HUES48 (cell line): ENCODE measurements at regions not wholly inside any gene's neighbourhood (a gene's known extent, or its start where the extent isn't known, plus 50 kb on each side); places are given as distances from the start of the nearest gene placed in this dataset.

Experiments used
- H3K27ac ChIP-seq: one replicate; pipeline ENCODE4 v1.7.0; 2013; ENCODE audit warnings: low read depth, low read length, inconsistent platforms
- H3K27me3 ChIP-seq: 2 replicates; pipeline ENCODE4 v1.6.1; 2013; ENCODE audit warnings: mild to moderate bottlenecking, low read length; ENCODE audit not compliant: control insufficient read depth, insufficient read depth
- H3K36me3 ChIP-seq: 2 replicates; pipeline ENCODE4 v1.6.1; 2013; ENCODE audit warnings: low read length; ENCODE audit not compliant: control insufficient read depth, insufficient read depth
- H3K4me1 ChIP-seq: 2 replicates; pipeline ENCODE4 v1.6.1; 2013; ENCODE audit warnings: mild to moderate bottlenecking, low read length; ENCODE audit not compliant: control insufficient read depth, insufficient read depth
- H3K4me3 ChIP-seq: 2 replicates; pipeline ENCODE4 v1.5.1; 2013; ENCODE audit warnings: mild to moderate bottlenecking, low read depth, low read length
- H3K9ac ChIP-seq: 2 replicates; pipeline ENCODE4 v1.6.1; 2013; ENCODE audit warnings: mild to moderate bottlenecking, low read depth, low read length, moderate library complexity
- H3K9me3 ChIP-seq: 2 replicates; pipeline ENCODE4 v1.6.1; 2013; ENCODE audit warnings: low read length; ENCODE audit not compliant: control insufficient read depth, insufficient read depth

GRCh38 chr12:92530706-92531105, 172.1 kb upstream of the PLEKHG7 start:
- Histone ChIP-seq H3K27ac (no peak overlapping the region), H3K9me3 (no peaks in the 10 kb centered on the region), H3K36me3 (no peaks in the 10 kb centered on the region), H3K9ac (no peak overlapping the region), H3K4me1 (no peaks in the 10 kb centered on the region), H3K4me3 (no peak overlapping the region), H3K27me3 (no peaks in the 10 kb centered on the region)

DNA sequence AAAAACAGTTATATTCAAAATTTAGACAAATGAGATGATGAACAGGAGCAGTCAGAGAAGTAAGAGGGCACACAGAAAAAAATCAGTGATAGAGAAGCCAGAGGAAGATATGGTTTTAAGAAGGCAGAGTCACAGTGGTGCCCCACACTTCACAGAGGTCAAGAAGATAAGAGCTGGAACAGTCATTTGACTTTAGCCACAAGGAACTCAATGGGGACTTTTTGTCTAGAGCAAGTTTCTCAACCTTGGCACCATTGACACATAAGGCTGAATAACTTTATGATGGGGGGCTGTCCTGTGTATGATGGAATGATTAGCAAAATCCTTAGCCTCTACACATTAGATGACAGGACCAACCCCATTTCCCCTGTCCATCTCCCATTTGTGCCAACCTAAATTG, 172.8 kb upstream of the PLEKHG7 start:
- no peak overlapping the region for H3K27ac ChIP-seq
- H3K36me3 ChIP-seq = no peaks in the 10 kb centered on the region
- H3K4me3 ChIP-seq = no peak overlapping the region
- H3K27me3 ChIP-seq = no peaks in the 10 kb centered on the region
- no peaks in the 10 kb centered on the region for H3K9me3 ChIP-seq
- H3K4me1 ChIP-seq = no peaks in the 10 kb centered on the region
- H3K9ac ChIP-seq = no peak overlapping the region

DNA sequence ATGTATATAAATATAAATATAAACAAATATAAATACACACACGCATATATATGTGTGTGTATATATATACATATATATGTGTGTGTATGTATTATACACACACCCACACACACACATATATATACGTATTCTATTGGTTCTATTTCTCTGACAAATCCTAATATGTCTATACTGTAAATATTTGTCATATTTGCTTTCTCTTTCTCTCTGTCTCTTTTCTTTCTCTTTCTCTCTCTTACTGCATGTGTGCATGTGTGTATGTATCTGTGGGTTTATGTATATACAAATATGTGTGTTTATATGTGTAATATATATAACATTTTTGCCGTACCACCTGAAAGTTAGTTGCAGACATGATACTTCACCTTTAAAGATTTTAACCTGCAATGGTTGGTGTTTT, 174.2 kb upstream of the PLEKHG7 start:
- Histone ChIP-seq H3K27me3 (no peaks in the 10 kb centered on the region), H3K27ac (no peak overlapping the region), H3K36me3 (no peaks in the 10 kb centered on the region), H3K9me3 (no peaks in the 10 kb centered on the region), H3K4me3 (no peak overlapping the region), H3K9ac (no peak overlapping the region), H3K4me1 (no peaks in the 10 kb centered on the region)

DNA sequence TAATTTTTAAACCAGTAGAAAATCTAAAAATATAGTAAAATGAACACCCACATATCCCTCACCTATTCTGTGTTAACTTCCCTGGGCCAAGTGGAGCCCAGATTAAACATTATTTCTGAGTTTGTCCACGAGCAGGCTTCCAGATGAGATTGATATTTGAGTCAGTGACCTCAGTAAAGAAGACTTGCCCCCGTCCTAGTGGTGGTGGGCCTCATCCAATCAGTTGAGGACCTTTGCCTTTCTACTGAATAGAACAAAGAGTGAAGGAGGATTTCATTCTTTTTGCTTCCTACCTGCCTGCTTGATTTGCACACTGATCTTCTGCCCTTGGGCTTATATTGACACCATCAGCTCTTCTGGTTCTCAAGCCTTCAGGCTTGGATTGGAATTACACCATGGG, 174.7 kb upstream of the PLEKHG7 start:
- Histone ChIP-seq H3K27ac (no peak overlapping the region), H3K4me1 (no peaks in the 10 kb centered on the region), H3K4me3 (no peak overlapping the region), H3K9ac (no peak overlapping the region), H3K36me3 (no peaks in the 10 kb centered on the region), H3K9me3 (no peaks in the 10 kb centered on the region), H3K27me3 (no peaks in the 10 kb centered on the region)

DNA sequence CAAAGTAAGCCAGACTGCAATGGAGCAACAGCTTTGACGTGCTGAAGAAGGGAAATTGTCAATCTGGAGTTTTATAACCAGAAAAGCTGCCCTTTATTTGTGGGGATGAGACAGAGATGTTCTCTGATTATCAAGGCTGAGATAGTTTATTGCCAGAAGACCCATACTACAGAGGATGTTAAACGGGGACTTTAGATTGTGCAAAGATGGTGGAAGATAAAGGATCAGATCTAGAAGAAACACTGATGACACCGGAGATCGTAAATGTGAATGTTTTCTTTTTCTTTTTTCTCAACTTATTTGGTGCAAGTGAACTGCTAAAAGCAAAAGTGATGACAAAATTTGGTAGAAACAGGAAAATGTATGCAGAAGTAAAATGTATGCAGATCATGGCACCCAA, 178.3 kb upstream of the PLEKHG7 start:
- Histone ChIP-seq H3K9me3 (no peaks in the 10 kb centered on the region), H3K9ac (no peak overlapping the region), H3K36me3 (no peaks in the 10 kb centered on the region)

DNA sequence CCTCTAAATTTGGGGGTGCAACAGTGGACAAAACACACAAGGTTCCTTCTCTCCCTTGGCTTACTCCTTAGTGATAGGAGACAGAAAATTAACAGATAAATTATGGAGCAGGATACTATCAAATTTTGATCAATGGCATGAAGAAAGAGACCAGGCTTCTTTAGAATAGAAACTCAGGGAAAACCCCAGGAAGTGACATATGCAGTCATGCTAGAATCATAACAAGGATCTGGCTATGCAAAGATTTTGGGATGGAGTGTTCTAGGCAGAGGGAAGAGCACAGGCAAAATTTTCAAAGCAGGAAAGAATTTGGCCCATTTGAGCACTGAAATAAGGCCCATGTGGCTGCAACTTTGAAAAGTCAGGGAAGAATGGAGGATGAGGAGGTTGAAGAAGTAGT, 182.3 kb upstream of the PLEKHG7 start:
- no peak overlapping the region for H3K9ac ChIP-seq
- H3K27ac ChIP-seq = no peak overlapping the region
- H3K4me3 ChIP-seq = no peak overlapping the region
- H3K4me1 ChIP-seq = no peaks in the 10 kb centered on the region
- H3K9me3 ChIP-seq = no peaks in the 10 kb centered on the region
- no peaks in the 10 kb centered on the region for H3K36me3 ChIP-seq
- no peaks in the 10 kb centered on the region for H3K27me3 ChIP-seq

More for the DNA sequence above, 178.3 kb upstream of the PLEKHG7 start:
- H3K27me3 ChIP-seq = no peaks in the 10 kb centered on the region
- no peak overlapping the region for H3K27ac ChIP-seq
- H3K4me1 ChIP-seq = no peaks in the 10 kb centered on the region
- no peak overlapping the region for H3K4me3 ChIP-seq

- Histone ChIP-seq H3K4me3 (no peak overlapping the region), H3K27ac (no peak overlapping the region)
Observed at GRCh38 chr12:92519284-92519683, 183.5 kb upstream of the PLEKHG7 start.

DNA sequence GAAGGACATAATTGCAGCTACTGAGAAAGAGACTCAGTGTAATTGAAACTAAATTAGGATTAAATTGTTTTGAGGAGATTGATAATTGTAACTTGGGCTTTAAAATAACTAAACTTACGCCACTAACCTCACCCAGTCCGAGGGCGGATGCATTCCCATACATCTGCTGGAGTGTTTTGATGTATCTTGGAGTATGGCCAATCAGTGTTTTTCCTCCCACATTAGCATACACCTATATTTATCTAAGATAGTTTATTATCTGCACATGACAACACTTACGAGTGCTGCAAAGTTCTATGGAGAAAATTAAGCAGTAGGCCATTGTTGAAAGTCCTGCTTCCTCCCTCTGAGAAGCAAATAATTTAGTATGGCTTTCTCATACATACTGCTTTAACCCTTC, 184.7 kb upstream of the PLEKHG7 start:
- Histone ChIP-seq H3K4me3 (no peak overlapping the region), H3K9ac (no peak overlapping the region), H3K36me3 (no peaks in the 10 kb centered on the region), H3K4me1 (no peaks in the 10 kb centered on the region), H3K9me3 (no peaks in the 10 kb centered on the region), H3K27me3 (no peaks in the 10 kb centered on the region), H3K27ac (no peak overlapping the region)

More at GRCh38 chr12:92519284-92519683, 183.5 kb upstream of the PLEKHG7 start:
- no peak overlapping the region for H3K9ac ChIP-seq
- H3K27me3 ChIP-seq = no peaks in the 10 kb centered on the region
- H3K4me1 ChIP-seq = no peaks in the 10 kb centered on the region
- no peaks in the 10 kb centered on the region for H3K9me3 ChIP-seq
- no peaks in the 10 kb centered on the region for H3K36me3 ChIP-seq

GRCh38 chr12:92516277-92516600, 186.6 kb upstream of the PLEKHG7 start:
- Histone ChIP-seq H3K27me3 (no peaks in the 10 kb centered on the region), H3K27ac (no peak overlapping the region), H3K9me3 (no peaks in the 10 kb centered on the region), H3K4me3 (no peak overlapping the region), H3K9ac (no peak overlapping the region), H3K4me1 (no peaks in the 10 kb centered on the region), H3K36me3 (no peaks in the 10 kb centered on the region)

- Histone ChIP-seq H3K4me1 (no peaks in the 10 kb centered on the region), H3K4me3 (no peak overlapping the region), H3K27me3 (no peaks in the 10 kb centered on the region), H3K27ac (no peak overlapping the region), H3K9ac (no peak overlapping the region), H3K9me3 (no peaks in the 10 kb centered on the region), H3K36me3 (no peaks in the 10 kb centered on the region)
Observed at GRCh38 chr12:92513231-92513730, 189.5 kb upstream of the PLEKHG7 start.

GRCh38 chr12:92511786-92512185, 191.0 kb upstream of the PLEKHG7 start:
- H3K27me3 ChIP-seq = no peaks in the 10 kb centered on the region
- no peak overlapping the region for H3K9ac ChIP-seq
- H3K27ac ChIP-seq = no peak overlapping the region
- H3K4me3 ChIP-seq = no peak overlapping the region
- no peaks in the 10 kb centered on the region for H3K4me1 ChIP-seq
- H3K36me3 ChIP-seq = no peaks in the 10 kb centered on the region
- H3K9me3 ChIP-seq = no peaks in the 10 kb centered on the region

- H3K36me3 ChIP-seq = no peaks in the 10 kb centered on the region
- no peaks in the 10 kb centered on the region for H3K9me3 ChIP-seq
- H3K9ac ChIP-seq = no peak overlapping the region
- no peak overlapping the region for H3K27ac ChIP-seq
- no peaks in the 10 kb centered on the region for H3K27me3 ChIP-seq
- H3K4me1 ChIP-seq = peaks cover 12% of the 10 kb centered on the region
- no peak overlapping the region for H3K4me3 ChIP-seq
Observed at GRCh38 chr12:92509156-92509738, 193.5 kb upstream of the PLEKHG7 start.
